ENCODE measurements at regions not wholly inside any gene's neighbourhood (a gene's known extent, or its start where the extent isn't known, plus 50 kb on each side); places are given as distances from the start of the nearest gene placed in this dataset.

DNA sequence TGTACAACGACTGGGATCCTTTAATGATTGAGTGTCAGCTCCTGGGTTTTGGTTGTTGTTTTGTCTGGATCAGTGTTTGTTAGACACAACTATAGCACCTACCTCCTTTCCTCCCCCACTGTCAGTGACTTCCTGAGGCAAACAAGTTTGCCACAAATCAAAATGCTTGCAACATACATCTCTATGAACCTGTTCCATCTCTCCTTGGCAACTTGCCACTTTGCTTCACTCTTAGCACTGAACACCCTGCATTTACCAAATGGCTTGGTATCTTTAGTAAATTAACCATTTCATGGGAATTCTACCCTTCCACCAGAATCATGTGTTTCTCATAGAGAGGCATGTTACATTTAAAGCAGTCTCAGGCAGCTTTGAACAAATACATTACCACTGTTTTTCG lies 301.1 kb upstream of the TANK start:
- TF ChIP-seq CTCF (conservative IDR thresholded peaks at IDR 0.05; ENCODE audit: low read depth in 2 of 2) = no peak
- TF ChIP-seq, protein P1, sequence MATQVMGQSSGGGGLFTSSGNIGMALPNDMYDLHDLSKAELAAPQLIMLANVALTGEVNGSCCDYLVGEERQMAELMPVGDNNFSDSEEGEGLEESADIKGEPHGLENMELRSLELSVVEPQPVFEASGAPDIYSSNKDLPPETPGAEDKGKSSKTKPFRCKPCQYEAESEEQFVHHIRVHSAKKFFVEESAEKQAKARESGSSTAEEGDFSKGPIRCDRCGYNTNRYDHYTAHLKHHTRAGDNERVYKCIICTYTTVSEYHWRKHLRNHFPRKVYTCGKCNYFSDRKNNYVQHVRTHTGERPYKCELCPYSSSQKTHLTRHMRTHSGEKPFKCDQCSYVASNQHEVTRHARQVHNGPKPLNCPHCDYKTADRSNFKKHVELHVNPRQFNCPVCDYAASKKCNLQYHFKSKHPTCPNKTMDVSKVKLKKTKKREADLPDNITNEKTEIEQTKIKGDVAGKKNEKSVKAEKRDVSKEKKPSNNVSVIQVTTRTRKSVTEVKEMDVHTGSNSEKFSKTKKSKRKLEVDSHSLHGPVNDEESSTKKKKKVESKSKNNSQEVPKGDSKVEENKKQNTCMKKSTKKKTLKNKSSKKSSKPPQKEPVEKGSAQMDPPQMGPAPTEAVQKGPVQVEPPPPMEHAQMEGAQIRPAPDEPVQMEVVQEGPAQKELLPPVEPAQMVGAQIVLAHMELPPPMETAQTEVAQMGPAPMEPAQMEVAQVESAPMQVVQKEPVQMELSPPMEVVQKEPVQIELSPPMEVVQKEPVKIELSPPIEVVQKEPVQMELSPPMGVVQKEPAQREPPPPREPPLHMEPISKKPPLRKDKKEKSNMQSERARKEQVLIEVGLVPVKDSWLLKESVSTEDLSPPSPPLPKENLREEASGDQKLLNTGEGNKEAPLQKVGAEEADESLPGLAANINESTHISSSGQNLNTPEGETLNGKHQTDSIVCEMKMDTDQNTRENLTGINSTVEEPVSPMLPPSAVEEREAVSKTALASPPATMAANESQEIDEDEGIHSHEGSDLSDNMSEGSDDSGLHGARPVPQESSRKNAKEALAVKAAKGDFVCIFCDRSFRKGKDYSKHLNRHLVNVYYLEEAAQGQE (IDR thresholded peaks at IDR 0.05; ENCODE audit: unreplicated experiment) = no peak
- TF ChIP-seq POLR2AphosphoS5 (IDR thresholded peaks at IDR 0.05; ENCODE audit: low read depth) = no peak
- no peak for TF ChIP-seq ZNF114 (CRISPR knock-in tag; IDR thresholded peaks at IDR 0.05)
- TF ChIP-seq EZH2 (IDR thresholded peaks at IDR 0.05; ENCODE audit: low read depth, unreplicated experiment) = no peak
- no peak for TF ChIP-seq CREB1 (CRISPR knock-in tag; IDR thresholded peaks at IDR 0.05; ENCODE audit: low read depth)
- no peak for TF ChIP-seq EZH2phosphoT487 (IDR thresholded peaks at IDR 0.05; ENCODE audit: unreplicated experiment)
- no peak for TF ChIP-seq JUNB (IDR thresholded peaks at IDR 0.05; ENCODE audit: unreplicated experiment)
- TF ChIP-seq, protein P2, sequence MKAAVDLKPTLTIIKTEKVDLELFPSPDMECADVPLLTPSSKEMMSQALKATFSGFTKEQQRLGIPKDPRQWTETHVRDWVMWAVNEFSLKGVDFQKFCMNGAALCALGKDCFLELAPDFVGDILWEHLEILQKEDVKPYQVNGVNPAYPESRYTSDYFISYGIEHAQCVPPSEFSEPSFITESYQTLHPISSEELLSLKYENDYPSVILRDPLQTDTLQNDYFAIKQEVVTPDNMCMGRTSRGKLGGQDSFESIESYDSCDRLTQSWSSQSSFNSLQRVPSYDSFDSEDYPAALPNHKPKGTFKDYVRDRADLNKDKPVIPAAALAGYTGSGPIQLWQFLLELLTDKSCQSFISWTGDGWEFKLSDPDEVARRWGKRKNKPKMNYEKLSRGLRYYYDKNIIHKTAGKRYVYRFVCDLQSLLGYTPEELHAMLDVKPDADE (IDR thresholded peaks at IDR 0.05) = no peak
